ENCODE measurements at regions not wholly inside any gene's neighbourhood (a gene's known extent, or its start where the extent isn't known, plus 50 kb on each side); places are given as distances from the start of the nearest gene placed in this dataset.

DNA sequence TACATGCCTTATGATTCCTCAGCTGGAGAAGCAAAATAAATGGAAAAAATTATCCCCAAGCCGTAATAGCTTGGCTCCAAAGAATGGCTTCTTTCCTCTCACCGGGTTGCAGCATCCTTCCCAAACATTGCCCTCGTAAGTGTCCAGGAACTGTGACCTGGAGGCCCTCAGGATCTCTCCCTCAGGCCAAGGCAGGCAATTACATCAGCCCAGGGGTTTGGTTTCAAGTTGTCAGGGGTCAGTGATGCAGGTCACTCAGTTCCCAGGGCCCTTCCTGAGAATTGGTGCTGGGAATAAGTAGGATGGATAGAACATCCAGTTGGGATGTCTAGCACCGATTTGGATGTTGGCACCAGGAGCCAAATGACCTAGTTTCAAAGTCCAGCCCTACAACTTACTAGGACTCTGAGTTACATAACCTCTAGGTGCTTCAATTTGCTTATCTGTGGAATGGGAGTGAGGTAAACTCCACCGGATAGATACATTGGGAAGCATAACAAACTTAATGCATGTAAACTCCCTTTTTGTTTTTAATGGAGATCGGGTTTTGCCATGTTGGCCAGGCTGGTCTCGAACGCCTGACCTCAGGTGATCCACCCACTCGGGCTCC lies 133.5 kb upstream of the DAP start:
- 68 to 76% (median 74%) methylated on average over 9 of the region's 9 CpGs for WGBS, 4 donors
- Histone ChIP-seq H3K9me3 (replicated peaks in 1 of 3) (no peaks in the 10 kb centered on the region), H3K4me1 (replicated peaks in 1 of 2) (no peaks in the 10 kb centered on the region), H3K27me3 (no peaks in the 10 kb centered on the region), H3K36me3 (replicated peaks in 1 of 2) (no peaks in the 10 kb centered on the region), H3K4me3 (no peak overlapping the region), H3K27ac (no peak overlapping the region)
- intact Hi-C loops (cut with DNase I) = no loop called here
- no peak for DNase-seq
- no peak for TF ChIP-seq POLR2A (IDR thresholded peaks at IDR 0.05)
- TF ChIP-seq, protein P1, sequence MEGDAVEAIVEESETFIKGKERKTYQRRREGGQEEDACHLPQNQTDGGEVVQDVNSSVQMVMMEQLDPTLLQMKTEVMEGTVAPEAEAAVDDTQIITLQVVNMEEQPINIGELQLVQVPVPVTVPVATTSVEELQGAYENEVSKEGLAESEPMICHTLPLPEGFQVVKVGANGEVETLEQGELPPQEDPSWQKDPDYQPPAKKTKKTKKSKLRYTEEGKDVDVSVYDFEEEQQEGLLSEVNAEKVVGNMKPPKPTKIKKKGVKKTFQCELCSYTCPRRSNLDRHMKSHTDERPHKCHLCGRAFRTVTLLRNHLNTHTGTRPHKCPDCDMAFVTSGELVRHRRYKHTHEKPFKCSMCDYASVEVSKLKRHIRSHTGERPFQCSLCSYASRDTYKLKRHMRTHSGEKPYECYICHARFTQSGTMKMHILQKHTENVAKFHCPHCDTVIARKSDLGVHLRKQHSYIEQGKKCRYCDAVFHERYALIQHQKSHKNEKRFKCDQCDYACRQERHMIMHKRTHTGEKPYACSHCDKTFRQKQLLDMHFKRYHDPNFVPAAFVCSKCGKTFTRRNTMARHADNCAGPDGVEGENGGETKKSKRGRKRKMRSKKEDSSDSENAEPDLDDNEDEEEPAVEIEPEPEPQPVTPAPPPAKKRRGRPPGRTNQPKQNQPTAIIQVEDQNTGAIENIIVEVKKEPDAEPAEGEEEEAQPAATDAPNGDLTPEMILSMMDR (IDR thresholded peaks at IDR 0.05) = no peak

DNA sequence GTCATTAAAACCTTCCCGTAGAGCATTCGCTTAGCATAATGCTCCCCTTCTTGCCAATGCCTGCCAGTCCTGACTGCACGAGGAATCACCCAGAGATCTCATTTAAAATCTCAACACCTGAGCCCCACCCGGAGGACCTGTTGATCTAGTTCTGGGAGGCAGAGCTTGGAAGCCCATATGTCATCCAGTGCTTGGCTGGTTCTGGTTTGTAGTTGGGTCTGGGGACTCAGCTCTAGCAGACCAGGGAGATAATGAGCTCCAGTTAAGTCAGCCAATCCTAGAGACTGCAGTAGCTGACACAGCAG lies 131.8 kb upstream of the DAP start:
- H3K4me1 ChIP-seq (replicated peaks in 1 of 2) = no peaks in the 10 kb centered on the region
- H3K9me3 ChIP-seq (replicated peaks in 1 of 3) = no peaks in the 10 kb centered on the region
- H3K27ac ChIP-seq = no peak overlapping the region
- no peak for TF ChIP-seq POLR2A (IDR thresholded peaks at IDR 0.05)
- TF ChIP-seq, protein P1 (IDR thresholded peaks at IDR 0.05) = no peak
- intact Hi-C loops (cut with DNase I) = no loop called here
- WGBS, 4 donors = 83 to 98% (median 88%) methylated on average over 4 of the region's 4 CpGs
- no peak for DNase-seq
- no peak overlapping the region for H3K4me3 ChIP-seq
- H3K36me3 ChIP-seq (replicated peaks in 1 of 2) = no peaks in the 10 kb centered on the region
- no peaks in the 10 kb centered on the region for H3K27me3 ChIP-seq

DNA sequence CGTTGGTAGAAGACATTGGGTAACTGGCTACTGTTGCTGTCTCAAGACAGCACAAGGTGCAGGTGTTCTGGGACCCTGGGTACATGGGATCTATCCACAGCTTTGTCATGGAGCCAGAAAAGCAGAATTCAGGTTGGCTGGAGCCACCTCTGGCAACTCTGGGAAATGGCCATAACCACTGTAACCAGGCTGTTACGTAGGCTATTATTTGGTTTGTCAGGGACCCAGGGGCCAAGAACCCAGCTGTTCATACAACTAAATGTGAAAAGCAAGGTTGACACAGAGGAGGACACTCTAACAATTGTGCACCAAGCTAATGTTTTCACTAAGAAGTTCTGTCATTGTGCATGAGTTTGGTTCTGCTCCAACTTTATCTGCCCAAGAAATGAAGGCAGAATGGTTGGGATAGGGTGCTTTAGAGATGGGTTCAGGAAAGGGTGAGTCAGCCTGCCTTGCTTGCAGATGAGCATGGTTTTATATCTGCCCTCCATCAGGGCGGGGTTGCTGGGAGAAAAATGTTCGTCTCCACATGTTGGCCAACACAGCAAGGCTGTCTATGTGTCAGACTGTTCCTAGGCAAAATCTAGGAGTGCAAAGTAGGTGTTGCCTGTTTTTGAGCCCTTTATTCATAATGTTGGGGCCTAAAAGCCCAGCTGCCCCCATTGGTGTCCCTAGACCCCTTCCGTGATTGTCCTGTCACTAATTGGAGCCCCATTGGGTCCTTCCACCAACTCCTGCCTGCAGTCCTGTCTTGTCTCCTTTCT lies 131.3 kb upstream of the DAP start:
- intact Hi-C loops (cut with DNase I) = no loop called here
- H3K36me3 ChIP-seq (replicated peaks in 1 of 2) = no peaks in the 10 kb centered on the region
- H3K27ac ChIP-seq = no peak overlapping the region
- TF ChIP-seq POLR2A (IDR thresholded peaks at IDR 0.05) = no peak
- TF ChIP-seq, protein P1 (IDR thresholded peaks at IDR 0.05) = no peak
- no peaks in the 10 kb centered on the region for H3K4me1 ChIP-seq (replicated peaks in 1 of 2)
- H3K27me3 ChIP-seq = no peaks in the 10 kb centered on the region
- no peaks in the 10 kb centered on the region for H3K9me3 ChIP-seq (replicated peaks in 1 of 3)
- no peak for DNase-seq
- WGBS, 4 donors = 73 to 86% (median 85%) methylated on average over 5 of the region's 5 CpGs
- H3K4me3 ChIP-seq = no peak overlapping the region

DNA sequence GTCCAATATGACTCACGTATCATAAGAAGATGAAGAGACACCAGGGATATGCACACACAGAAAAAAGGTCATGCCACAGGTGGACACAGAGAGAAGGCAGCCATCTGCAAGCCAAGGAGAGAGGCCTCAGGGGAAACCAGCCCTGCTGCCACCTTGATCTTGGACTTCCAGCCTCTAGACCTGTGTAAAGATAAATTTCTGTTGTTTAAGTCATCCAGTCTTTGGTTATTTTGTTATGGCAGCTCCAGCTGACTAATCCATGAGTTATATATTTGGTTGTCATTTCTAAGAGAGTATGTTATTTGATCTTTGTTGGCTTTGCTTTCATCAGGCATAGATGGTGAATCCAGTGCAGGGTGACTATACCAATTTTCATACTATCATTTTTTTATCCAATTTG lies 130.2 kb upstream of the DAP start:
- Histone ChIP-seq H3K27ac (no peak overlapping the region), H3K4me3 (no peak overlapping the region), H3K27me3 (no peaks in the 10 kb centered on the region), H3K36me3 (replicated peaks in 1 of 2) (no peaks in the 10 kb centered on the region), H3K4me1 (replicated peaks in 1 of 2) (no peaks in the 10 kb centered on the region), H3K9me3 (replicated peaks in 1 of 3) (no peaks in the 10 kb centered on the region)
- WGBS, 4 donors = 81 to 93% (median 87%) methylated on average over 1 of the region's 1 CpG
- intact Hi-C loops (cut with DNase I) = no loop called here
- TF ChIP-seq POLR2A (IDR thresholded peaks at IDR 0.05) = no peak
- TF ChIP-seq, protein P1 (IDR thresholded peaks at IDR 0.05) = no peak
- no peak for DNase-seq
